Daoy (cell line): ENCODE measurements at regions not wholly inside any gene's neighbourhood (a gene's known extent, or its start where the extent isn't known, plus 50 kb on each side); places are given as distances from the start of the nearest gene placed in this dataset.

Source experiments
- DNase-seq: peaks from one replicate; pipeline ENCODE4 v3.0.0-alpha.2; 2015; ENCODE audit warnings: low read depth

DNA sequence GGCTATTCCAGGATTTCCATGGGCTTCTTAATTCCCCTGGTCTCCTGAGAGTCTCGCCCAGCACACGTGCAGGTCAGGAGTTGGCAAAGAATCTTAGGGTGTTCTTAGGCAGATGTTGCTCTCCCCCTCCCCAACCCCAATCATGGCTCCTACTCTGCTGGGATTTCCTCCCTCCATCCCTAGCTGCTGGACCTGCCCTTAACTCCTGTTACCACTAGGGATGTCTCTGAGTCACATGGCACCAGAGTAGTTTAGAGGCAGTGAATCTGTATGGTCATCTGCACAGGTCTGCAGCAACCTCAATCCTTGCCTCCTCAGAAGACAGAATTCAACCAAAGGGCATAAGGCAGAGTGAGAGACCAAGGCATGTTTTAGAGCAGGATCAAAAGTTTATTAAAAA is 51.8 kb upstream of the CHST3 start:
- DNase-seq, result no peak

DNA sequence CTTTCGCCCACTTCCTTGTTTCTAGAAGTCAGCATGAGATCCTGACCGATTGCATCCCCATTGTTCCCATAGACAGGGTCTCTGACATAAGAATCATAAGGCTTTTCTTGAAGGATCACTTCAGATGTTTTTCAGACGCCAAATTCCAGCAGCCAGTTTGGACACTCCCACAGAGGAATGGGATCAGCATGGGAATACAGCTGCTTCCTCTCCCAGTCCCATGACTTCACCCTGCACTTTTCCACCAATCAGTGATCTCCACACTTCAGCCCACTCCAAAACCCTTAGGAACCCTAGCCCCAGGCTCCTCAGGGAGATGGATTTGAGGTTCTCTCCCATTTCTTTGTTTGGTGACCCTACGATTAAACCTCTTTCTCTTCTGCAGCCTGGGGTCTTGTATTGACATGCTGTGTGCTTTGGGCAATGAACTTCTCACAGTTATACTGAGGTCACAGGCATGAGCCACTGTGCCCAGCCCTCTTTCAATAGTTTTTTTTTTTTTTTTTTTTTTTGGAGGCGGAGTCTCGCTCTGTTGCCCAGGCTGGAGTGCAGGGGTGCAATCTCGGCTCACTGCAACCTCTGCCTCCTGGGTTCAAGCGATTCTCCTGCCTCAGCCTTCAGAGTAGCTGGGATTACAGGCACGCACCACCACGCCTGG is 52.8 kb upstream of the CHST3 start:
- DNase-seq, result peak; percentile 18

DNA sequence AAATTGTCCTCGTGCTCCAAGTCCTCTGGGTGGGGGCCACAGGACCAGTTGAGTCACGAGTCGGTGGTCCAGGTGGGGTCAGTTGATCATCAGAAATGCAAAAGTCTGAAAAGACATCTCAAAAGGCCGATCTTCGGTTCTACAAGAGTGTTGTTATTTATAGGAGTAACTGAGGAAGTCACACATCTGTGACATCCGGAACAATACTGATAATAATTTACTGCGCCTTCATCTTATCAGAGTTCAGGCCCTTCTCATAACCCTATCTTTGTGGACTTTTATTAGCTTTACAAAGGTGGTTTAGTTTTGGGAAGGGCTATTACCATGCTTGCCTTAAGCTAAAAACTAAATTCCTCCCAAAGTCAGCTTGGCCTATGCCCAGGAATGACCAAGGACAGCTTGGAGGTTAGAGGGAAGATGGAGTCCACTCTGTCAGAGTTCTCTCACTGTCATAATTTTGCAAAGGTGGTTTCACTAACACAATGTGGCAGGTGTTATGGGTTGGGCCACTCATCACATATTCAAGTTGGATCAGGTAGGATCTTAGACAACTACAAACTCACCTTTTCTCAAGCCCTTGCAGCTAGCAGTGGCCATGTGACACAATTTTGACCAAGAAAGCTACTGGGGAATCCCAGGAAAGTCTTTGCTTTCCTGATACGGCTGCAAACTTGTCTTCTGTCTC is 54.7 kb upstream of the CHST3 start:
- DNase-seq, result no peak

DNA sequence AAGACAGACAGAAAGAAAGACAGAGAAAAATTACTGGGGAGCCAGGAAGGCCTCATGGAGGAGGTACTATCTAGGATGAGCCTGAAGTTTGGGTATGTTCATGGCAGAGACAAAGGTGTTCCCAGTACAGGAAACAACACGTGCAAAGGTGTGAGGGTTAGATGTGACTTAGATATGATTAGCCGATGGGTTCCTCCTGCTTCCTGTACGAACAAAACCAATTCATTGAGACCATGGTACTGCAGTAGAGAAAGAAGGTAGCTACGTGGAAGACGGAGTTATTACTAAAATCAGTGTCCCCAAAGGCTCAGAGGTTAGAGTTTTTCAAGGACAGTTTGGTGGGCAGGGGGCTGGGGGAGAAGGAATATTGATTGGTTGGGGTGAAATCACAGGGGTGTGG is 55.2 kb upstream of the CHST3 start:
- no peak for DNase-seq

DNA sequence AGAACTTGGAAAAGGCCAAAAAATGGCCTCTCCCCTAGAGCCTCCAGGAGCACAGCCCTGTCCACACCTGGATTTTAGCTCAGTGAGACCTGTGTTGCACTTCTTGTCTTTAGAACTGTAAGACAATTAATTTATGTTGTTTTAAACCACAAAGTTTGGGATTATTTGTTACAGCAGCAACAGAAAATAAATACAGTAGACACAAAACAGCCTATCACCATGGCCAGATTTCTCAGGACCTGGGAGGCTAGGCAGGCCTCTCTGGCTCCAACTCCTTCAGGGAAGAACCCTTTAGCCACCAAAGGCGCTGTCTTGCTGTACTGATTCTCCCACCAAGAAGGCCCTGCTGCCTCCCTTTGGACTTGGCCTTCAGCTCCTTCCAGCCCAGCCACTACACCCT is 54.1 kb upstream of the PSAP start:
- no peak for DNase-seq

DNA sequence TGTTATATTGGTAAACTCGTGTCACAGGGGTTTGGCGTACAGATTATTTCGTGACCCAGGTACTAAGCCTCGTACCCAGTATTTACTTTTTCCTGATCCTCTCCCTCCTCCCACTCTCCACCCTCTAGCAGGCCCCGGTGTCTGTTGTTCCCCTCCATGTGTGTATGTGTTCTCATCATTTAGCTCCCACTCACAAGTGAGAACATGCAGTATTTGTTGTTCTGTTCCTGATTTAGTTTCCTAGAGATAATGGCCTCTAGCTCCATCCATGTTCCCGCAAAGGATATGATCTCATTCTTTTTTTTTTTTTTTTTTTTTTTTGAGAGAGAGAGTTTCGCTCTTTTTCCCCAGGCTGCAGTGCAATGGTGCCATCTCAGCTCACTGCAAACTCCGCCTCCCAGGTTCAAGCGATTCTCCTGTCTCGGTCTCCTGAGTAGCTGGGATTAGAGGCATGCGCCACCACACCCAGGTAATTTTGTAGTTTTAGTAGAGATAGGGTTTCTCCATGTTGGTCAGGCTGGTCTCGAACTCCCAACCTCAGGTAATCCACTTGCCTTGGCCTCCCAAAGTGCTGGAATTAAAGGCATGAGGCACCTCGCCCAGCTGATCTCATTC is 52.7 kb upstream of the PSAP start:
- DNase-seq, result peak; percentile 10

GRCh38 chr10:71902351-71902750 is 51.3 kb upstream of the PSAP start:
- DNase-seq, result no peak
